ENCODE measurements at regions not wholly inside any gene's neighbourhood (a gene's known extent, or its start where the extent isn't known, plus 50 kb on each side); places are given as distances from the start of the nearest gene placed in this dataset.

DNA sequence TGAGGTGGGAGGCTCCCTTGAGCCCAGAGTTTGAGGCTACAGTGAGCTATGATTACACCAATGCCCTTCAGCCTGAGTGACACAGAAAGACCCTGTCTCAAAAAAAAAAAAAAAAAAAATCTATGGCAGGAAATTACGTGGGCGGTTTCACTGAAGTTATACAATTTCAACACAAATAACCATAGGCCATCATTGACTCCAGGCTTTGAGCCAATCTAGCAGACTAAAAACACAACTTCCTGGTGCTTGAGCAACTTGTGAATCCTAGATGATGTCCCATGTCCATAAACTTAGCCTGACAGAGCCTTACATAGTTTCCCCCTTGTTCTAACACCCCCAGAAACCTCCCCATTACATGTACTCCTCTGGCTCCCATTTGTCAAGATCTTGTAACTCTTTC, 131.8 kb downstream of the QRSL1 start:
- H2BK15ac ChIP-seq (ENCODE audit: low read depth, poor library complexity, severe bottlenecking): no peak overlapping the region
- peaks cover 14% of the 10 kb centered on the region for H3K9me3 ChIP-seq (ENCODE audit: control insufficient read depth, low read length)
- H3K4me2 ChIP-seq (ENCODE audit: low read length, poor library complexity, severe bottlenecking): no peak overlapping the region
- H4K91ac ChIP-seq (ENCODE audit: low read length): no peak overlapping the region
- H3K79me1 ChIP-seq (replicated peaks; ENCODE audit: low read length, poor library complexity, severe bottlenecking): no peaks in the 10 kb centered on the region
- H3K14ac ChIP-seq (ENCODE audit: low read length in 2 of 2): no peak overlapping the region
- no peaks in the 10 kb centered on the region for H3K36me3 ChIP-seq (ENCODE audit: control insufficient read depth in 1 of 2, insufficient read depth in 2 of 2, low read depth in 1 of 2, low read length in 2 of 2)
- H3K4me1 ChIP-seq (ENCODE audit: control insufficient read depth, insufficient read depth, low read depth, low read length): no peaks in the 10 kb centered on the region
- H3K4ac ChIP-seq (ENCODE audit: low read depth in 1 of 2, low read length in 2 of 2): no peak overlapping the region
- no peak overlapping the region for H2BK5ac ChIP-seq (ENCODE audit: low read depth, low read length, poor library complexity, severe bottlenecking)
- no peak overlapping the region for H3K9ac ChIP-seq (ENCODE audit: low read length)
- WGBS: 88% methylated on average over 2 of the region's 2 CpGs
- H3K4me3 ChIP-seq (ENCODE audit: insufficient read depth in 1 of 2, low read depth in 1 of 2, low read length in 2 of 2): no peak overlapping the region
- no peak overlapping the region for H3K23ac ChIP-seq (ENCODE audit: low read length in 2 of 2)
- DNase-seq: no peak
- no peak overlapping the region for H2BK12ac ChIP-seq (ENCODE audit: low read length in 2 of 2)
- H2AFZ ChIP-seq (ENCODE audit: low read depth, low read length): no peak overlapping the region
- no peak overlapping the region for H3K18ac ChIP-seq (ENCODE audit: low read depth in 1 of 2, low read length in 2 of 2)
- H4K8ac ChIP-seq (ENCODE audit: low read length): no peak overlapping the region
- no peak overlapping the region for H2AK5ac ChIP-seq (ENCODE audit: low read length, severe bottlenecking)
- peaks cover 25 to 30% of the 10 kb centered on the region in 2 experiments for H3K27me3 ChIP-seq (ENCODE audit: control insufficient read depth in 1 of 2, insufficient read depth in 1 of 2, low read length in 2 of 2)
- no peak overlapping the region for H3K27ac ChIP-seq (ENCODE audit: low read length, poor library complexity, severe bottlenecking)
- no peak overlapping the region for H2BK120ac ChIP-seq (ENCODE audit: low read depth, low read length)

DNA sequence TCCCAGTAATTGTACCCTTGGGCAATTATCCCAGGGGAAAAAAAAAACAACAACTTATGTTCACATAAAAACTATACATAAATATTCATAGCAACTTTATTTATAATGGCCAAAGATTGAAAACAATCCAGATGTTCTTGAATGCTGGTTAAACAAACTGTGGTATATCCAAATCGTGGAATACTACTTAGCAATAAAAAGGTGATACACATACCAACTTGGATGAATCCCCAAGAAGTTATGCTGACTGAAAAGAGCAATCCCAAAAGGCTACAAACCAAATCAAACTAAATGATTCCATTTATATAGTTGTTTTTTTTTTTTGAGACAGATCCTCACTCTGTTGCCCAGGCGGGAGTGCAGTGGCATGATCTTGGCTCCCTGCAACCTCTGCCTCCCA, 129.7 kb downstream of the QRSL1 start:
- Histone ChIP-seq H3K4me1 (ENCODE audit: control insufficient read depth, insufficient read depth, low read depth, low read length) (no peaks in the 10 kb centered on the region), H2BK15ac (ENCODE audit: low read depth, poor library complexity, severe bottlenecking) (no peak overlapping the region), H2AK5ac (ENCODE audit: low read length, severe bottlenecking) (no peak overlapping the region), H3K27ac (ENCODE audit: low read length, poor library complexity, severe bottlenecking) (no peak overlapping the region), H3K27me3 (ENCODE audit: control insufficient read depth in 1 of 2, insufficient read depth in 1 of 2, low read length in 2 of 2) (peaks cover 11 to 12% of the 10 kb centered on the region in 2 experiments), H2BK12ac (ENCODE audit: low read length in 2 of 2) (no peak overlapping the region), H2AFZ (ENCODE audit: low read depth, low read length) (no peak overlapping the region), H3K79me1 (replicated peaks; ENCODE audit: low read length, poor library complexity, severe bottlenecking) (no peaks in the 10 kb centered on the region), H3K18ac (ENCODE audit: low read depth in 1 of 2, low read length in 2 of 2) (no peak overlapping the region), H3K23ac (ENCODE audit: low read length in 2 of 2) (no peak overlapping the region), H3K36me3 (ENCODE audit: control insufficient read depth in 1 of 2, insufficient read depth in 2 of 2, low read depth in 1 of 2, low read length in 2 of 2) (no peaks in the 10 kb centered on the region), H2BK120ac (ENCODE audit: low read depth, low read length) (no peak overlapping the region), H3K9ac (ENCODE audit: low read length) (no peak overlapping the region), H2BK5ac (ENCODE audit: low read depth, low read length, poor library complexity, severe bottlenecking) (no peak overlapping the region), H4K8ac (ENCODE audit: low read length) (no peak overlapping the region), H3K9me3 (ENCODE audit: control insufficient read depth, low read length) (peaks cover 10% of the 10 kb centered on the region), H3K4me2 (ENCODE audit: low read length, poor library complexity, severe bottlenecking) (no peak overlapping the region), H3K14ac (ENCODE audit: low read length in 2 of 2) (no peak overlapping the region), H3K4ac (ENCODE audit: low read depth in 1 of 2, low read length in 2 of 2) (no peak overlapping the region), H3K4me3 (ENCODE audit: insufficient read depth in 1 of 2, low read depth in 1 of 2, low read length in 2 of 2) (no peak overlapping the region), H4K91ac (ENCODE audit: low read length) (no peak overlapping the region)
- 95% methylated on average over 2 of the region's 2 CpGs for WGBS
- no peak for DNase-seq

DNA sequence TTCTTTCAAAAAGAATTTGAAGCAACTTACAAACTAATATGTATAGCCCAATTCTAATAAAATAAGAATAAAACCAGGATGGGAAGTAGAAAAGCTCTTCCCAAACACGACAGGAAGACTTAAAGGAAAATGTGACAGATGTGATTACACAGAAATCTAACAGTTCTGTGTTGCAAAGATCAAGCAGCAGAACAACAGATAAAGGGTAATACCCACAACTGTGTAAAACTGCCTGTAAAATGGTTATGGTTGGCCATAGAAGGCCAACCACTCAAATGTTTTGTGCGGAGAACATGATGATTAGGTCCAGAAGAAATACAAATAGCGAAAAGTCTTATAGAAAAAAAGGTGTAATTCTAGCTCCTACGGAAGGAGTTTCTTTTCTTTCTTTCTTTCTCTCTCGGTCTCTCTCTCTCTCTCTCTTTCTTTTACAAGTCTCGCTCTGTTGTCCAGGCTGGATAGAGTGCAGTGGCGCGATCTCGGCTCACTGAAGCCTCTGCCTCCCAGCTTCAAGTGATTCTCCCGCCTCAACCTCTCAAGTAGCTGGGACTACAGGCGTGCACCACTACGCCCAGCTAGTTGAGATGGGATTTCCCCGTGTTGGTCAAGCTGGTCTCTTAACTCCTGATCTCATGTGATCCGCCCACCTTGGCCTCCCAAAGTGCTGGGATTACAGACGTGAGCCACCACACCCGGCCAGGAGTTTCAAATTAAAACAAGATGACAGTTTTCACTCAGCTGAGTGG, 128.5 kb downstream of the QRSL1 start:
- Histone ChIP-seq H4K91ac (ENCODE audit: low read length) (no peak overlapping the region), H3K14ac (ENCODE audit: low read length in 2 of 2) (no peak overlapping the region), H3K9ac (ENCODE audit: low read length) (no peak overlapping the region), H2BK15ac (ENCODE audit: low read depth, poor library complexity, severe bottlenecking) (no peak overlapping the region), H2BK120ac (ENCODE audit: low read depth, low read length) (no peak overlapping the region), H2BK5ac (ENCODE audit: low read depth, low read length, poor library complexity, severe bottlenecking) (no peak overlapping the region), H3K4me2 (ENCODE audit: low read length, poor library complexity, severe bottlenecking) (no peak overlapping the region), H3K4me3 (ENCODE audit: insufficient read depth in 1 of 2, low read depth in 1 of 2, low read length in 2 of 2) (no peak overlapping the region), H2AK5ac (ENCODE audit: low read length, severe bottlenecking) (no peak overlapping the region), H3K27me3 (ENCODE audit: control insufficient read depth in 1 of 2, insufficient read depth in 1 of 2, low read length in 2 of 2) (peaks cover 0 to under 1% of the 10 kb centered on the region in 2 experiments), H3K79me1 (replicated peaks; ENCODE audit: low read length, poor library complexity, severe bottlenecking) (no peaks in the 10 kb centered on the region), H3K27ac (ENCODE audit: low read length, poor library complexity, severe bottlenecking) (no peak overlapping the region), H3K4ac (ENCODE audit: low read depth in 1 of 2, low read length in 2 of 2) (no peak overlapping the region), H2BK12ac (ENCODE audit: low read length in 2 of 2) (no peak overlapping the region), H3K36me3 (ENCODE audit: control insufficient read depth in 1 of 2, insufficient read depth in 2 of 2, low read depth in 1 of 2, low read length in 2 of 2) (no peaks in the 10 kb centered on the region), H3K23ac (ENCODE audit: low read length in 2 of 2) (no peak overlapping the region), H4K8ac (ENCODE audit: low read length) (no peak overlapping the region), H2AFZ (ENCODE audit: low read depth, low read length) (no peak overlapping the region), H3K18ac (ENCODE audit: low read depth in 1 of 2, low read length in 2 of 2) (no peak overlapping the region), H3K9me3 (ENCODE audit: control insufficient read depth, low read length) (peaks cover 6% of the 10 kb centered on the region), H3K4me1 (ENCODE audit: control insufficient read depth, insufficient read depth, low read depth, low read length) (no peaks in the 10 kb centered on the region)
- no peak for DNase-seq
- WGBS: 79% methylated on average over 12 of the region's 16 CpGs

DNA sequence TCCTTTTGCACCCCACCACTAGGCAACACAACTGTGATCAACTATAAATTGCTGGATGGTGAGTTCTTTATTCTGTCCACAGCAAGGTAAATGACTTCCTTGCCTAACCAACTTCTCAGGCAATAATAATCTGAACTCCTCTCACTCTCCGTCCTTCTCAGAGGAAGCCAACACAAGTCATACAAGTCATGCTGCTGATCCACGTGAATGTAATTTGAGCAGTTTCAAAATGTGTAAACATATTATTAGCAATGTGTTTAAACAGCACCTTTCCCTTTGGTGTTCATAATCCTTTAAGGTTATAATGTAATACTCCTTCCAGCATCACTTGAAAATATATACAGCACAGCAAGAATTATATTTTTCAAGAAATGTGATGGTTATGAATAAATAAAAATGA, 127.9 kb downstream of the QRSL1 start:
- Histone ChIP-seq H3K4ac (ENCODE audit: low read depth in 1 of 2, low read length in 2 of 2) (no peak overlapping the region), H3K4me1 (ENCODE audit: control insufficient read depth, insufficient read depth, low read depth, low read length) (peaks cover 2% of the 10 kb centered on the region), H2BK120ac (ENCODE audit: low read depth, low read length) (no peak overlapping the region), H4K8ac (ENCODE audit: low read length) (no peak overlapping the region), H2BK15ac (ENCODE audit: low read depth, poor library complexity, severe bottlenecking) (no peak overlapping the region), H3K9ac (ENCODE audit: low read length) (no peak overlapping the region), H2AK5ac (ENCODE audit: low read length, severe bottlenecking) (no peak overlapping the region), H2BK12ac (ENCODE audit: low read length in 2 of 2) (no peak overlapping the region), H3K27me3 (ENCODE audit: control insufficient read depth in 1 of 2, insufficient read depth in 1 of 2, low read length in 2 of 2) (no peaks in the 10 kb centered on the region), H2AFZ (ENCODE audit: low read depth, low read length) (no peak overlapping the region), H3K4me2 (ENCODE audit: low read length, poor library complexity, severe bottlenecking) (no peak overlapping the region), H3K9me3 (ENCODE audit: control insufficient read depth, low read length) (peaks cover 5% of the 10 kb centered on the region), H3K18ac (ENCODE audit: low read depth in 1 of 2, low read length in 2 of 2) (no peak overlapping the region), H3K36me3 (ENCODE audit: control insufficient read depth in 1 of 2, insufficient read depth in 2 of 2, low read depth in 1 of 2, low read length in 2 of 2) (no peaks in the 10 kb centered on the region), H3K14ac (ENCODE audit: low read length in 2 of 2) (no peak overlapping the region), H3K4me3 (ENCODE audit: insufficient read depth in 1 of 2, low read depth in 1 of 2, low read length in 2 of 2) (no peak overlapping the region), H2BK5ac (ENCODE audit: low read depth, low read length, poor library complexity, severe bottlenecking) (no peak overlapping the region), H3K27ac (ENCODE audit: low read length, poor library complexity, severe bottlenecking) (no peak overlapping the region), H4K91ac (ENCODE audit: low read length) (no peak overlapping the region), H3K23ac (ENCODE audit: low read length in 2 of 2) (no peak overlapping the region), H3K79me1 (replicated peaks; ENCODE audit: low read length, poor library complexity, severe bottlenecking) (no peaks in the 10 kb centered on the region)
- DNase-seq: no peak
- WGBS: 100% methylated on average over 1 of the region's 2 CpGs
